Glomerular visceral epithelial cell (primary cell): ENCODE measurements at regions not wholly inside any gene's neighbourhood (a gene's known extent, or its start where the extent isn't known, plus 50 kb on each side); places are given as distances from the start of the nearest gene placed in this dataset.
"Not testable (repeated sequence)": the region's sequence is repeated elsewhere in the genome, so short reads cannot be mapped to it uniquely, and the experiment has no call there.

ENCODE experiments used
- DNase-seq: peaks from one replicate; pipeline ENCODE4 v3.0.0-alpha.2; 2016; ENCODE audit errors: extremely low spot score

- DNase-seq: no peak
These were observed 1033.6 kb downstream of the CDH8 start for GRCh38 chr16:61002479-61003204.

GRCh38 chr16:60991886-60992285, 1044.4 kb downstream of the CDH8 start:
- no peak for DNase-seq

- no peak for DNase-seq
These were observed 1046.6 kb downstream of the CDH8 start for GRCh38 chr16:60989592-60989991.

GRCh38 chr16:60979119-60979518, 1057.1 kb downstream of the CDH8 start:
- DNase-seq: no peak

GRCh38 chr16:60949800-60950199, 1086.4 kb downstream of the CDH8 start:
- no peak for DNase-seq

- DNase-seq: no peak
These were observed 1091.0 kb downstream of the CDH8 start for GRCh38 chr16:60945225-60945624.

- not testable (repeated sequence) for DNase-seq
These were observed 1100.0 kb downstream of the CDH8 start for GRCh38 chr16:60936189-60936588.

GRCh38 chr16:60932600-60932999, 1103.6 kb downstream of the CDH8 start:
- DNase-seq: no peak

GRCh38 chr16:60930291-60930690, 1105.9 kb downstream of the CDH8 start:
- DNase-seq: no peak

- DNase-seq: no peak
These were observed 1113.3 kb downstream of the CDH8 start for GRCh38 chr16:60922920-60923319.

- DNase-seq: no peak
These were observed 1121.9 kb downstream of the CDH8 start for GRCh38 chr16:60914334-60914733.

- DNase-seq: no peak
These were observed 1128.6 kb downstream of the CDH8 start for GRCh38 chr16:60907645-60908044.

- no peak for DNase-seq
These were observed 1130.4 kb downstream of the CDH8 start for GRCh38 chr16:60905811-60906210.

- no peak for DNase-seq
These were observed 1134.1 kb downstream of the CDH8 start for GRCh38 chr16:60902114-60902513.

GRCh38 chr16:60882816-60883215, 1153.4 kb downstream of the CDH8 start:
- DNase-seq: no peak

GRCh38 chr16:60852635-60853034, 1183.6 kb downstream of the CDH8 start:
- DNase-seq: no peak

- DNase-seq: no peak
These were observed 1214.6 kb downstream of the CDH8 start for GRCh38 chr16:60821661-60822060.

GRCh38 chr16:60820361-60820760, 1215.9 kb downstream of the CDH8 start:
- no peak for DNase-seq

- DNase-seq: no peak
These were observed 1217.8 kb downstream of the CDH8 start for GRCh38 chr16:60818465-60818864.

GRCh38 chr16:60816461-60816860, 1219.8 kb downstream of the CDH8 start:
- no peak for DNase-seq

- DNase-seq: no peak
These were observed 1220.4 kb downstream of the CDH8 start for GRCh38 chr16:60815865-60816264.

GRCh38 chr16:60815033-60815432, 1221.2 kb downstream of the CDH8 start:
- DNase-seq: no peak

- no peak for DNase-seq
These were observed 1224.6 kb downstream of the CDH8 start for GRCh38 chr16:60811657-60812056.

- DNase-seq: no peak
These were observed 1225.1 kb downstream of the CDH8 start for GRCh38 chr16:60811051-60811608.
